PC-9 (cell line): ENCODE measurements at regions not wholly inside any gene's neighbourhood (a gene's known extent, or its start where the extent isn't known, plus 50 kb on each side); places are given as distances from the start of the nearest gene placed in this dataset.

Experiments
- EZH2 ChIP-seq: fragments of 200-600 bp; sonication (generic); IDR thresholded peaks from 2 replicates; pipeline ENCODE4 v1.8.0; 2017; ENCODE audit warnings: antibody characterized with exemption, low read depth
- TF ChIP-seq, protein P1 (sequence below): fragments of 200-600 bp; sonication (generic); conservative IDR thresholded peaks from 2 replicates; pipeline ENCODE4 v1.6.1; 2017; ENCODE audit warnings: mixed run types, antibody characterized with exemption, mild to moderate bottlenecking, moderate library complexity

DNA sequence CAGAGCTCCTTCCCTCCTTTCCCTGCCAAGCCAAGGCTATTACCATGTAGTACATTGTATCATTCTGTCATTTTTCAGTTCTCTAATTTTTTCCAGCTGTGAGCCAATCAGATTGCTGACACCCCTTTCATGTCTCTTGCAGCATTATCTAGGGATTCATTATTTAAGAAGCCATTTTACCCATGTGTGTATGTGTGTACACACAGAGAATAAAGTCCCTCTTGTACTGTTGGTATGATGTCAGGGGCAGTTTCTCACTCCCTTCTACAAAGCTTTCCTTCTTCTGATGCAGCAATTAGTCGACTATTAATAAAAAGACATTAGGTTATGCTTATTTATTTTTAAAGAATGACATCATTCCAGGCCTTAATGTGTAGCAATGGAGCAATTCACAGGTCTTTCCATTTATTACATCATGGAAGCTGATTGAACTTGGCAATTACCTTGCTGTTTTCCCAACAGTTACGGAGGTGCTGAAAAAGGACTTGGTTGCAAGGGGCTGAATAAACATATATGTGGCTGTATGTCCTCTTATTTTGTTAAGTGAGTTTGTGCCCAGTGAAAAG lies 159.4 kb upstream of the HS3ST3A1 start:
- TF ChIP-seq EZH2: no peak
- TF ChIP-seq, protein P1, sequence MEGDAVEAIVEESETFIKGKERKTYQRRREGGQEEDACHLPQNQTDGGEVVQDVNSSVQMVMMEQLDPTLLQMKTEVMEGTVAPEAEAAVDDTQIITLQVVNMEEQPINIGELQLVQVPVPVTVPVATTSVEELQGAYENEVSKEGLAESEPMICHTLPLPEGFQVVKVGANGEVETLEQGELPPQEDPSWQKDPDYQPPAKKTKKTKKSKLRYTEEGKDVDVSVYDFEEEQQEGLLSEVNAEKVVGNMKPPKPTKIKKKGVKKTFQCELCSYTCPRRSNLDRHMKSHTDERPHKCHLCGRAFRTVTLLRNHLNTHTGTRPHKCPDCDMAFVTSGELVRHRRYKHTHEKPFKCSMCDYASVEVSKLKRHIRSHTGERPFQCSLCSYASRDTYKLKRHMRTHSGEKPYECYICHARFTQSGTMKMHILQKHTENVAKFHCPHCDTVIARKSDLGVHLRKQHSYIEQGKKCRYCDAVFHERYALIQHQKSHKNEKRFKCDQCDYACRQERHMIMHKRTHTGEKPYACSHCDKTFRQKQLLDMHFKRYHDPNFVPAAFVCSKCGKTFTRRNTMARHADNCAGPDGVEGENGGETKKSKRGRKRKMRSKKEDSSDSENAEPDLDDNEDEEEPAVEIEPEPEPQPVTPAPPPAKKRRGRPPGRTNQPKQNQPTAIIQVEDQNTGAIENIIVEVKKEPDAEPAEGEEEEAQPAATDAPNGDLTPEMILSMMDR: no peak
